WI38 (cell line): ENCODE measurements at regions not wholly inside any gene's neighbourhood (a gene's known extent, or its start where the extent isn't known, plus 50 kb on each side); places are given as distances from the start of the nearest gene placed in this dataset.

ENCODE experiments used
- H3K4me3 ChIP-seq: 2 replicates; pipeline ENCODE4 v1.5.1; 2011; ENCODE audit warnings: low read depth, mild to moderate bottlenecking, control low read depth, low read length
- CTCF ChIP-seq: IDR thresholded peaks from 2 replicates; pipeline ENCODE4 v1.5.1; 2012; ENCODE audit warnings: low read depth, mild to moderate bottlenecking, control low read depth, low read length

GRCh38 chr12:86931714-86932113 lies 675.5 kb upstream of the MGAT4C start:
- H3K4me3 ChIP-seq, result no peak overlapping the region
- no peak for TF ChIP-seq CTCF

- no peak for TF ChIP-seq CTCF
- no peak overlapping the region for H3K4me3 ChIP-seq
Measured at GRCh38 chr12:86929962-86930361, 673.8 kb upstream of the MGAT4C start.

- no peak for TF ChIP-seq CTCF
- H3K4me3 ChIP-seq, result no peak overlapping the region
Measured at GRCh38 chr12:86917121-86917520, 660.9 kb upstream of the MGAT4C start.

GRCh38 chr12:86914721-86915120 lies 658.5 kb upstream of the MGAT4C start:
- no peak for TF ChIP-seq CTCF
- H3K4me3 ChIP-seq, result no peak overlapping the region

GRCh38 chr12:86911973-86912372 lies 655.8 kb upstream of the MGAT4C start:
- H3K4me3 ChIP-seq, result no peak overlapping the region
- TF ChIP-seq CTCF, result no peak

GRCh38 chr12:86903159-86903558 lies 647.0 kb upstream of the MGAT4C start:
- no peak for TF ChIP-seq CTCF
- H3K4me3 ChIP-seq, result no peak overlapping the region

- H3K4me3 ChIP-seq, result no peak overlapping the region
- TF ChIP-seq CTCF, result no peak
Measured at GRCh38 chr12:86860776-86861175, 604.6 kb upstream of the MGAT4C start.
